ENCODE measurements at regions not wholly inside any gene's neighbourhood (a gene's known extent, or its start where the extent isn't known, plus 50 kb on each side); places are given as distances from the start of the nearest gene placed in this dataset.

DNA sequence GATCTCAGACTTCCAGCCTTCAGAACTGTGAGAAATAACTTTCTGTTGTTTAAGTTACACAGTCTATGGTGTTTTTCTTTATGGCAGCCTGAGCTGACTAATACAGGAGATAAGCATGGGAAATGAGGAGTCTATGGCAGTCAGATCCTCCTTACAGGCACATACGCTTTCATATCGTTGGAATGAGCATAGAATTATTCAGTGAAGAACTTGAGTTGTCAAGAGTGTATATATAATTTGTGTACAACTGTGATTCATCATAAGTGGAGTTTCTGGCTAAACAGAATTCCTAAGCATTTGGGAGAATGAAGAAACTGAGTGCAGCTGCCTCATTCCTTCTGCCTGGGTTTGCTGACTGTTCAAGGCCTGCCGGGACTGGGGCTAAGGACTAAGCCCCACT lies 516.7 kb downstream of the ADRA2A start (continued):
- no peak for TF ChIP-seq KLF7 (tag by site-specific recombination; IDR thresholded peaks at IDR 0.05; ENCODE audit: borderline replicate concordance)
- TF ChIP-seq, protein P1, sequence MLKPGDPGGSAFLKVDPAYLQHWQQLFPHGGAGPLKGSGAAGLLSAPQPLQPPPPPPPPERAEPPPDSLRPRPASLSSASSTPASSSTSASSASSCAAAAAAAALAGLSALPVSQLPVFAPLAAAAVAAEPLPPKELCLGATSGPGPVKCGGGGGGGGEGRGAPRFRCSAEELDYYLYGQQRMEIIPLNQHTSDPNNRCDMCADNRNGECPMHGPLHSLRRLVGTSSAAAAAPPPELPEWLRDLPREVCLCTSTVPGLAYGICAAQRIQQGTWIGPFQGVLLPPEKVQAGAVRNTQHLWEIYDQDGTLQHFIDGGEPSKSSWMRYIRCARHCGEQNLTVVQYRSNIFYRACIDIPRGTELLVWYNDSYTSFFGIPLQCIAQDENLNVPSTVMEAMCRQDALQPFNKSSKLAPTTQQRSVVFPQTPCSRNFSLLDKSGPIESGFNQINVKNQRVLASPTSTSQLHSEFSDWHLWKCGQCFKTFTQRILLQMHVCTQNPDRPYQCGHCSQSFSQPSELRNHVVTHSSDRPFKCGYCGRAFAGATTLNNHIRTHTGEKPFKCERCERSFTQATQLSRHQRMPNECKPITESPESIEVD (tag by site-specific recombination; IDR thresholded peaks at IDR 0.05), result no peak
- no peak for TF ChIP-seq ZNF114 (tag by site-specific recombination; IDR thresholded peaks at IDR 0.05)
- TF ChIP-seq ZNF600 (tag by site-specific recombination; IDR thresholded peaks at IDR 0.05), result no peak
- no peak for TF ChIP-seq BCL11A (tag by site-specific recombination; IDR thresholded peaks at IDR 0.05; ENCODE audit: low read depth)
- TF ChIP-seq ZBTB21 (tag by site-specific recombination; IDR thresholded peaks at IDR 0.05), result no peak

DNA sequence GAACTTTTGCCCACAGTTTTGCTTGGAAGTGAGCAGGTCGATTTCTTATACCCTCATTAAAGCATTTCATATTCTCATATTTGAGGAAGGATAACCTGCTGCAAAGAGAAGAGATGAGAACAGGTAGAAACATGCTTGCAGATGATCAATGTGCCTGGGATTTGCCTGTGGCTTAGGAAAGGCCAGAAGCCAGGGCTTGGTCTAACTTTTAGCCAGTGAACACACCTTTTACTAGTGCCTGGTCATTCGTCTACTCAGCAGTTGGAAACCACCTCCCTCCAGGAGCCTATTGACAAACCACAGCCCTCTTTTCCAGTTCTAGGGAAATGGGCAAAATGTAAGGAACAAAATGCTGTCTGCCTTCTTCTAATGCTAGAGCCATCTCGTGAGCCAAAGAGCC lies 518.3 kb downstream of the ADRA2A start:
- no peak for TF ChIP-seq GFI1B (tag by site-specific recombination; IDR thresholded peaks at IDR 0.05)
- no peak for TF ChIP-seq OSR2 (tag by site-specific recombination; IDR thresholded peaks at IDR 0.05)
- no peak for TF ChIP-seq ZNF112 (tag by site-specific recombination; IDR thresholded peaks at IDR 0.05)
- TF ChIP-seq, protein P2, sequence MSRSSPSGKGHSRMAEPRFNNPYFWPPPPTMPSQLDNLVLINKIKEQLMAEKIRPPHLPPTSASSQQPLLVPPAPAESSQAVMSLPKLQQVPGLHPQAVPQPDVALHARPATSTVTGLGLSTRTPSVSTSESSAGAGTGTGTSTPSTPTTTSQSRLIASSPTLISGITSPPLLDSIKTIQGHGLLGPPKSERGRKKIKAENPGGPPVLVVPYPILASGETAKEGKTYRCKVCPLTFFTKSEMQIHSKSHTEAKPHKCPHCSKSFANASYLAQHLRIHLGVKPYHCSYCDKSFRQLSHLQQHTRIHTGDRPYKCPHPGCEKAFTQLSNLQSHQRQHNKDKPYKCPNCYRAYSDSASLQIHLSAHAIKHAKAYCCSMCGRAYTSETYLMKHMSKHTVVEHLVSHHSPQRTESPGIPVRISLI (tag by site-specific recombination; IDR thresholded peaks at IDR 0.05), result no peak
- TF ChIP-seq, protein P3, sequence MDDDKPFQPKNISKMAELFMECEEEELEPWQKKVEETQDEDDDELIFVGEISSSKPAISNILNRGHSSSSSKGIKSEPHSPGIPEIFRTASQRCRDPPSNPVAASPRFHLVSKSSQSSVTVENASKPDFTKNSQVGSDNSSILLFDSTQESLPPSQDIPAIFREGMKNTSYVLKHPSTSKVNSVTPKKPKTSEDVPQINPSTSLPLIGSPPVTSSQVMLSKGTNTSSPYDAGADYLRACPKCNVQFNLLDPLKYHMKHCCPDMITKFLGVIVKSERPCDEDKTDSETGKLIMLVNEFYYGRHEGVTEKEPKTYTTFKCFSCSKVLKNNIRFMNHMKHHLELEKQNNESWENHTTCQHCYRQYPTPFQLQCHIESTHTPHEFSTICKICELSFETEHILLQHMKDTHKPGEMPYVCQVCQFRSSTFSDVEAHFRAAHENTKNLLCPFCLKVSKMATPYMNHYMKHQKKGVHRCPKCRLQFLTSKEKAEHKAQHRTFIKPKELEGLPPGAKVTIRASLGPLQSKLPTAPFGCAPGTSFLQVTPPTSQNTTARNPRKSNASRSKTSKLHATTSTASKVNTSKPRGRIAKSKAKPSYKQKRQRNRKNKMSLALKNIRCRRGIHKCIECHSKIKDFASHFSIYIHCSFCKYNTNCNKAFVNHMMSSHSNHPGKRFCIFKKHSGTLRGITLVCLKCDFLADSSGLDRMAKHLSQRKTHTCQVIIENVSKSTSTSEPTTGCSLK (tag by site-specific recombination; IDR thresholded peaks at IDR 0.05), result no peak
- no peak for TF ChIP-seq ZNF324 (tag by site-specific recombination; IDR thresholded peaks at IDR 0.05)
- no peak for TF ChIP-seq ZNF433 (tag by site-specific recombination; IDR thresholded peaks at IDR 0.05; ENCODE audit: low read depth)
- TF ChIP-seq MYNN (tag by site-specific recombination; IDR thresholded peaks at IDR 0.05; ENCODE audit: borderline replicate concordance), result no peak
- TF ChIP-seq, protein P4, sequence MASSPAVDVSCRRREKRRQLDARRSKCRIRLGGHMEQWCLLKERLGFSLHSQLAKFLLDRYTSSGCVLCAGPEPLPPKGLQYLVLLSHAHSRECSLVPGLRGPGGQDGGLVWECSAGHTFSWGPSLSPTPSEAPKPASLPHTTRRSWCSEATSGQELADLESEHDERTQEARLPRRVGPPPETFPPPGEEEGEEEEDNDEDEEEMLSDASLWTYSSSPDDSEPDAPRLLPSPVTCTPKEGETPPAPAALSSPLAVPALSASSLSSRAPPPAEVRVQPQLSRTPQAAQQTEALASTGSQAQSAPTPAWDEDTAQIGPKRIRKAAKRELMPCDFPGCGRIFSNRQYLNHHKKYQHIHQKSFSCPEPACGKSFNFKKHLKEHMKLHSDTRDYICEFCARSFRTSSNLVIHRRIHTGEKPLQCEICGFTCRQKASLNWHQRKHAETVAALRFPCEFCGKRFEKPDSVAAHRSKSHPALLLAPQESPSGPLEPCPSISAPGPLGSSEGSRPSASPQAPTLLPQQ (tag by site-specific recombination; IDR thresholded peaks at IDR 0.05), result no peak
- no peak for TF ChIP-seq ZNF768 (tag by site-specific recombination; IDR thresholded peaks at IDR 0.05)
- TF ChIP-seq ZBTB7A (tag by site-specific recombination; IDR thresholded peaks at IDR 0.05; ENCODE audit: low read depth), result no peak
- TF ChIP-seq, protein P5, sequence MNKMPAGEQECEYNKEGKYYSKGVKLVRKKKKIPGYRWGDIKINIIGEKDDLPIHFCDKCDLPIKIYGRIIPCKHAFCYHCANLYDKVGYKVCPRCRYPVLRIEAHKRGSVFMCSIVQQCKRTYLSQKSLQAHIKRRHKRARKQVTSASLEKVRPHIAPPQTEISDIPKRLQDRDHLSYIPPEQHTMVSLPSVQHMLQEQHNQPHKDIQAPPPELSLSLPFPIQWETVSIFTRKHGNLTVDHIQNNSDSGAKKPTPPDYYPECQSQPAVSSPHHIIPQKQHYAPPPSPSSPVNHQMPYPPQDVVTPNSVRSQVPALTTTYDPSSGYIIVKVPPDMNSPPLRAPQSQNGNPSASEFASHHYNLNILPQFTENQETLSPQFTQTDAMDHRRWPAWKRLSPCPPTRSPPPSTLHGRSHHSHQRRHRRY (tag by site-specific recombination; IDR thresholded peaks at IDR 0.05), result no peak
- TF ChIP-seq ZNF302 (tag by site-specific recombination; IDR thresholded peaks at IDR 0.05; ENCODE audit: low read depth), result no peak
- H3K27ac ChIP-seq (ENCODE audit: extremely low read depth, low read depth, low read length), result no peak overlapping the region
- POLR2A ChIA-PET, result no interaction called here
- CTCF ChIA-PET, result interaction anchor here (1.0 kb wide), 1 partner anchor 518 kb away, joined by 5 read pairs; the partner anchor contains the start of gene ADRA2A
- no peak overlapping the region for H3K4me3 ChIP-seq (ENCODE audit: low read depth, low read length)
- H3K9me3 ChIP-seq (ENCODE audit: control insufficient read depth, insufficient read depth, low read depth, low read length), result no peaks in the 10 kb centered on the region
- no peaks in the 10 kb centered on the region for H3K36me3 ChIP-seq (ENCODE audit: control insufficient read depth in 2 of 2, insufficient read depth in 1 of 2, low read length in 2 of 2)
- no peaks in the 10 kb centered on the region for H3K4me1 ChIP-seq (ENCODE audit: control insufficient read depth, insufficient read depth, low read length)

Measured in HEK293 (cell line).